Effector CD8-positive, alpha-beta T cell (primary cell): ENCODE measurements at regions not wholly inside any gene's neighbourhood (a gene's known extent, or its start where the extent isn't known, plus 50 kb on each side); places are given as distances from the start of the nearest gene placed in this dataset.

Experiments used
- DNase-seq: peaks from one replicate; lab custom pipeline; 2025; lab: John Stamatoyannopoulos, UW

DNA sequence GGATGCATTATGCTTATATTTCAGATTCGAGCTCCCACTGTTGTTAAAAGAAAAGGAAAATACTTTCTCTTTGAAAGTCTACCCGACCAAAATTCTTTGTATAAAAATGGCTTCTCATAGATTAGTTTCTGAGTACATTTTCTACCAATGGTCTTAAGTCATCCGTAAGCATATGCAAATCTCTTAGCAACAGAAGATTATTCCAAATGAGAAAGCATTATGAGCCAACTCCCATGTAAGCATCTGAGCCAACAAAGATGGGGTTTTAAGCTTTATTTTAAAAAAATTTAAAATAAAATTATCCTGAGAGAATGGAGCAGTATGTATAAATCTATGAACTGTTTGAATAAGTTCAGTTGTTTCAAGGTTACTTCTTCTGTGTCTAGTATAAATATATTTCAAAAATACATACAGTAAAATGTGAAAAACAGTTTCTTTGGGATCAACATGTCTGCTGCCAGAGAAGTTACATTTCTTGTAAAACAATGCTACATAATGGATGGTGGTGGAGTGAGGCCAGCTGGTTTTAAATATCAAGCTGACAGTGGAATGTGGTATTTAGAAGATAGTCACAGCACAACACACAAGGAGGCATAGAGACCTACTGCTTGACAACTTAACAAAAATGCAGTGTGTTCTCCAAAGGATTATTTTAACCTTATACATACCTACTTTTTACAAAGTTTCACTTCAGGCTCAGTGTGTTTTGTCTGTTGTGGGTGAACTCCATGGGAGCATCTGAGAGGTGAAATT is 199.5 kb upstream of the DIPK2B start:
- DNase-seq = no peak

DNA sequence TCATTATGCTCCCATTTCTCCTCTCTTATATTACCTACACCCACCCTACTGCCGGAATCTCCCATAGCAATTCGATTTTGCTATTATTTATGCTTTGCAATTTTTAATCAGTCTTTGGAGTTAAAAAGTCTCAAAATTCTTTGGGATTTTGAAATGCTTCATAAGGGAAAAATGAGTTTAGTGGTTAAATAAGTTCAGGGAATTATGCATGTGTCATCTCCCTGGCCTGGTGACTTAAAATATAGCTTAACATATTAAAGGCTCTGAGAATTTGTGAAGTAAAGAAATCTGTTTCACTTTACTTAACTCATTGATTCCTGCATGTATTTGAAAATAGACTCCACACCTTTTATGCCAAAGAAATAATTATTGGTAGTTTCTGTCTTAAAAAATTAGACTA is 185.1 kb upstream of the DIPK2B start:
- DNase-seq = no peak

DNA sequence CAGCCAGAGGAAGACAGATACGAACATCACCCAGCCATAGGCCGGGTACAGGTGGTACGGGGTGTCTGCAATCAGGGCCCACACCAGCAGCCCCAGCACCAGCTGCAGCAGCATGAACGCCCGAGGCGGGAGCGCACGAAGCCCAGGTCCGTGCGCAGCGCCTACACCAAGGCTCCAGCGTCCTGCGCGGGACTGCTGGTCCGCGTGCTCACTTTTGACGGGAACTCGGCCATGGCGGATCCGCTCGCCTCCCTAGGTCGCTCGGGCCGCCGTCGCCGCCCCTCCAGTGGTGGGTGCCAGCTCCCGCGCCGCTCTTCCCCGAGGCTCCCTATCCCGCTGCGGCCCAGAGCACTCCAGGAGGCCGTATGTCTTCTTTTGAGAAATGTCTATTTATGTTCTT is 181.2 kb upstream of the DIPK2B start:
- no peak for DNase-seq

DNA sequence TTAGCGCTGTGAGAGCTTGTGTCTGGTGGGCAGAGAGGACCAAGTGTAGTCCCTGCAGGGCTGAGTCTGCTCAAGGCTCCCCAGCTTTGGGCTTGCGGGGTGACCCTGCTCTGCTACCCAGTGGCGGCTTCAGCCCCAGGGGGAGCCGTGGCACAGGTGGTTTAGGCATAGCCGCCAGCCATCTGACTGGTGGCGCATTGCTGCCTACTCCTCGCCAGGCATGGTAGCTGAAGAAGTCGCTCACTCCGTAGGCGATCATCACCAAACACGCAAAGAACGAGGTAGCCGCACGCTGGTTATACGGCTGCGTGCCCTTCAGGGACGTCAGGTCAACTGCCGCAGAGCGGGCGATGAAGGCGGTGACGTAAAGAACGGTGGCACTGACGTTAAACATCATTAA is 180.7 kb upstream of the DIPK2B start:
- DNase-seq = no peak

DNA sequence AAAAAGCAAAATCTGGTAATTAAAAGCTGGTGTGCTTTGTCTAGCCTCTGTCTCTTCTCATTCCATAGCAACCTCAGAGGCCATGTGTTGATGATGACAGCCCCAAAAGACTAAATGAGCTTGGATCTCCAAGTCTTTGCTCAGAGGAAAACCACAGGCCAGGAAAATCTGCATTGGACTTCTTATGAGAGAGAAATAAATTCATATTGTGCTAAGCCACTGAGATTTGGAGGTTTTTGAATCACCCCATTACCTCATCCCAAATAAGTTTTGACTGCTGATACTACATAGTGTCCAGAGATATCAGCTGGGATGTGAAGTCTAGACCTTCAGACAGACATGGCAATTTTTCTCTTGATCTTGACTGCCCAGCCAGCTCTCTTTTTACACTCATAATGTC is 178.6 kb upstream of the DIPK2B start:
- DNase-seq = no peak

DNA sequence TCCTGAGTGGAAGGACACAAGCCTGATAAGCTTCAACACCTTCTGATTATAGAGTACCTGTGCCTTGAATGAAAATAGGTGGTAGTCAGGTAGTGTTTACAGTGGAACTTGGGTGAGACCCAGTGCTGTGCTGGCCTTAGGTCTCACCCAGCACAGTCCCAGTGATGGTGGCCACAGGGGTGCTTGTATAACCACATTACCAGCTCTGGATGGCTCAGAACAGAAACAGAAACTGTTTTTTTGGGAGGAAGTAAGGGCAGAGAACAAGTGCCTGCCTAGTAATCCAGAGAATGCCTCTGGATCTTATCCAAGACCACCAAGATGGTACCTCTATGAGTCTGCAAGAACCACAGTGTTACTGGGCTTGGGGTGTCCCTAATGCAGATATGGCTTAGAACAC is 171.5 kb upstream of the DIPK2B start:
- no peak for DNase-seq

DNA sequence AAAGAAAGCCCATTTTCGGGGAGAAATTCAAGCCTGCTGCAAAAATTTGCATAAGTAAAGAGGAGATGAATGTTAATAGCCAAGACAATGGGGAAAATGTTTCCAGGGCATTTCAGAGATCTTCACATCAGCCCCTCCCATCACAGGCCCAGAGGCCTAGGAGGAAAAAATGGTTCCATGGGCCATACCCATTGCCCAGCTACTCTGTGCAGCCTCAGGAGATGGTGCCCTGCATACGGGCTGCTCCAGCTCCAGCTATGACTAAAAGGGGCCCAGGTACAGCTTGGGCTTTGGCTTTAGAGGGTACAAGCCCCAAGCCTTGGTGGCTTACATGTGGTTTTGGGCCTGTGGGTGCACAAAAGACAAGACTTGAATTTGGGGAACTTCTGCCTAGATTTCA is 168.0 kb upstream of the DIPK2B start:
- DNase-seq = no peak

DNA sequence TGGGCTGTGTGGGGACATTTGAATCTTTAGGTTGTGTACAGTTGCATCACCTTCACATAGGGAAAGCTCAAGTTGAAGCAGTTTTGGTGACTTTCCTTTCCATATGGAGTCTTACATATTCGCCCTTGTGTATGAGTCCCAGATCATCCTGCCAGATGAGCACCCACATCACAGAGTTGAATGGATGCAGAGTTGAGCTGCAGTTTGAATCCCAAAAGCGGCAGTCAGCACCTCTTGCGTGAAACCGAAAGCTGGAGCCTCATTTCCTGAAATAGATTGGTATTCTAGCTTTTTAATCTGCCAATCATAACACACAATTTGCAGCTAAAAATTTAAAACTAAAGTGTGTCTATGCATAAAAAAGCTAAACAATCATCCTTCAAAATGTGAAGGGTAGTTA is 162.9 kb upstream of the DIPK2B start:
- DNase-seq = no peak

DNA sequence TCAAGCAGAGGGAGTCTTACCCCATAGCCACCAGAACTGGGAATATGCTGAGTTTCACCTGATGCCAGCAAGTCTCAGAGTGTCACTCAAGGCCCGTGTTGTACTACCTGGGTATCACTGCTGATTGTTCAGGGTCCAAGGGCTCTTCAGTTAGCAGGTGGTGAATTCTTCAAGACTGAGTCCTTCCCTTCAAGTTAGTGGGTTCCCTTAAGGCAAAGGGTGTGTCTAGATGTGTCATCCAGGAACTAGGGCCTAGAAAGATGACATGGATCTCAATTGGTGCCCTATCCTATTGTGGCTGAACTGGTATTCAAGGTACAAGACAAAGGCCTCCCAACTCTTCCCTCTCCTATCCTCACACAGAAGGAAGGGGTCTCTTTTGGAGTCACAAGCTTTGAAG is 159.9 kb upstream of the DIPK2B start:
- no peak for DNase-seq

DNA sequence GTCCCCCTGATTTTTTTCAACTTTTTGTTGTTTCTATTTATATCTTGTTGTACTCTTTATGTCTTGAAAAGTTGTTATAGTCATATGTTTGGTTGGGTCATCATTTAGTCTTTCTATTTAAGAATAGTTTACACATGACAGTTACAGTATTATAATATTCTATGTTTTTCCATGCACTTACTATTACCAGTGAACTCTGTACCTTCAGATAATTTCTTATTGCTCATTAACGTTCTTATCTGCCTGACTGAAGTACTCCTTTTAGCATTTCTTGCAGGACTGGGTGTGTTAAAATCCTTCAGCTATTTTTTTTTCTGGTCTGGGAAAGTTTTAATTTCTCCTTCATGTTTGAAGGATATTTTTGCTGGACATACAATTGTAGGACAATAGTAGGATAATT is 157.7 kb upstream of the DIPK2B start:
- DNase-seq = no peak

DNA sequence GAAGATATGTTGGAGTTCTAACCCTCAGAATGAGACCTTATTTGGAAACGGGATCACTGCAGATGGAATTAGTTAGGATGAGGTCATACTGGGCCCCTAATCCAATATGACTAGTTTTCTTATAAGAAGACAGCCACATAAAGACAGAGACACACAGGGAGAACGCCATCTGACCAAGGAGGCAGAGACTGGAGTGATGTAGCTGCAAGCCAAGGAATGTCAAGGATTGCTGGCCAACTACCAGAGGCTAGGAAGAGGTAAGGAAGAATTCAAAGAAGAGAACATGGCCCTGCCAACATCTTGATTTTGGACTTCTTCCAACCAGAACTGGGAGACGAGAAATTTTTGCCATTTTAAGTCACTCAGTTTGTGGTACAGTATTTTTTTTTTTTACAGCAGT is 152.8 kb upstream of the DIPK2B start:
- DNase-seq = no peak

DNA sequence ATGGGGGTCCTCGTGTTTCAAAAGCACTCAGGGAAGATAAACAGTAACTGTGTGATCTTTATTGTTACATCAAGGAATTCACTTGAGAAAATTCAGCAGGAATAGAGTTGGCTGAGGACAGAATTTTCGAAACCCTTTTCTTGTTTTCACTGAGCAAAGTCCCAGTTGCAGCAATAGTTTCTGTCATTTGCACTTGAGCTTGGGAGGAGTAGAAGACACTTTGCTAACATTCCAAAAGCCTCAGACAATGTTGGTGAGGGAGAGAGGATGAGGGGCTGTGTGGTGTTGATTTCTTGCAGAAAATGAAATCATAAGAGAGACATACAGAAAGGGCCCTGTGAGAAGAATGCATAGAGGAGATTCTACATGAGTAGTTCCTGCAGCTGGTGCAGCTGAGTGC is 151.9 kb upstream of the DIPK2B start:
- DNase-seq = no peak

DNA sequence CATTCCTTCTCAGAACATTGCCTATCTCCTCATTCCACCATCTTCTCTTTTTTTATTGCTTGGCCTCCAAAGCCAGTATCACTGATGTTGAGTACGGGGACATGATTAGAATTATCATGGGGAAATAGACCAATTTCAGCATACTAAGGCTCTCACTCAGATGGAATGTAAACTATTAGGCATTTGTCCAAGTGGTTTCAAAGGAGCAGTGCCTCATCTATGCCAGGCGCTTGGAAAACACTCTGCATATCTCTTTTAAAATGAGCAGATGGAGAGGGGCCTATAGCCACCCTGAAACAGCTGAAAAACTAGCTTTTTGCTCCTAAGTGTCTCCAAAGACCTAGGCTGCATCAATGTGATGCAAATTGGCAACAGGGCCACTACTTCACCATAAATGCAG is 150.8 kb upstream of the DIPK2B start:
- DNase-seq = no peak

DNA sequence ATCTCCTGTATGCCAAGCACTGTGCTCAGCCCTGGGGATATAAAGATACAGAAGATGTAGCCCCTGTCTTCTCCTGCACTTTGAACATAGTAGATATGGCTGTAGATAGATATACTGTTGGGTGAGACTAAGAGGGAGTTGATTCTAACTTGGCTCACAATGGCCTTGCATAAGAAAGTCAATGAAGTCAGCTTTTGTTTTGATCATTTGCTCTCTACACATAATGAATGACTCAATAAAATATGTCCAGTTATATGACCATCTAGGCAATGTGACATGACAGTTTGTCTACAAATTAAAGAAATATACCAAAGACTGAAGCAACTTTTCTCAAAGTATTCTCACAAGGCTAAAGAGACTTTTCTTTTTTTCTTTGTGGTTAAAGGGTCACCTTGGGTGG is 147.6 kb upstream of the DIPK2B start:
- no peak for DNase-seq

DNA sequence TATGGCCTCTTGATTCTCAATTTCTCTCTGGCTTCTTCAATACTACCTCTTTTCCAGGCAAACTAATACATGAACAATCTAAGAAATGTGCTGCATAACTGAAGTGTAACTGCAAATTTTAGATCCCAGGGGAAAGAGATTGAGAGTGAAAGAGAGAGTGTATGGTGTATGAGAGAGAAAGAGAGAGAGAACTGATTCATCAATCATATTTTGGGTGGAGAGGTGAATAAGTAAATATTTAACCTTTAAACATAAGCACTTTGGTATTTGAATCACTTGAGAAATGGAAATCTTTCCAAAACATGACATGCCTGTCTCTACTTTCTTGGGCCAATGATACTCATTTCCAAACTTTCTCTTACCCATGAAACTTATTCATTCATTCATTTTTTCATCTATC is 147.2 kb upstream of the DIPK2B start:
- DNase-seq = no peak

DNA sequence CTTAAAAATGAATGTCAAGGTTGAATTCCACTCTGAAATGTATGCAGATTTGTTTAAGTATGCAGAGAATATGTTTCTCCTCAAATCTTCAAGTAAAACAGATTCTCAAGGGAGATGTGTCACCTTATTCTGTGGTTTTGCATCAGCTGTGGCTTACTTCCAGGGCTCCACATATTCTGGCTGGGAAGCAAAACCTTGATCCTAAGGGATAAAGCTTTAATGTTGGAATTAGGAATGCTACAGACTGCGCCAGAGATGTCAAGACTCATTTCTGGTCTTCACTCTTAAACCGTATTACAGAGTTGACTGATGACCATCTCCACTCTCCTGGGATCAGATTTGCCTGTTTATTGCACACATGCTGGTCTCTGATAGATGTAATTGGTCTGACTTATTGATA is 143.9 kb upstream of the DIPK2B start:
- DNase-seq = no peak

DNA sequence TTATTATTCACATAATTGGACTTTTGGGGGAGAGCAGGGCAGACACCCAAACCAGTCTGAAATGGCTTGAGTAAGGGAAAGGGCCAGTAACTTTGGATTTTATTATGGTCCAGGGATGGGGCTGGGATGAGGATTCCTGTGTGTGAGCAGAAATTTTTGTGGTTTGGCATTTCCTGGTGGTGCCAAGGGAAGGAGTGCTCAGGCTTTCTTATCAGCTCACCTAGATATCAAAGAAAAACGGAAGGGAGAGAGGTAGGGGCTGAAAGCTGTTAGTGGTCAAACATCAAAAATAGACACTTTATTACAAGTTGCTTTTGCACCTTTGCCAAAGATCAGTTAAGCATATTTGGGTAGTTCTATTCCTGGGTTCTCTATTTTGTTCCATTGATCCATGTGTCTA is 128.5 kb upstream of the DIPK2B start:
- no peak for DNase-seq

DNA sequence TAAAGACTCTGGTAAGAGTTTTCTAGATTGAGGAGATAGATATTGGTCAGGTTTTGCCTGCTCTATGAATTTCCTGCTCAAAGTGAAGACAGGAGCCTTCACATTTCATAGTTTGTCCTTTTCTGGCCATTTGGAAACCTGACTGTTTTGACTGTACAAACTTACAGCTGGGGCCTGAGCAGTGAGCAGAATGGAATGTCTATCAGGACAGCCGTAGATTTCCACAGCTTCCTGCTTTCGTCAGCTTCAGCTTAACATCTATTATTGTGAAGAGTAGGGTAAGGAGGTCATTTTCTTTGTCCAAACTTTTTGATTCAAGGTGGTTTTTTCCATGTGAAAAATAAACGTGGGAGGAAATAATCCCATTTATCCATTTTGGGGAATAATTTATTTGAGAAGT is 124.3 kb upstream of the DIPK2B start:
- DNase-seq = no peak

DNA sequence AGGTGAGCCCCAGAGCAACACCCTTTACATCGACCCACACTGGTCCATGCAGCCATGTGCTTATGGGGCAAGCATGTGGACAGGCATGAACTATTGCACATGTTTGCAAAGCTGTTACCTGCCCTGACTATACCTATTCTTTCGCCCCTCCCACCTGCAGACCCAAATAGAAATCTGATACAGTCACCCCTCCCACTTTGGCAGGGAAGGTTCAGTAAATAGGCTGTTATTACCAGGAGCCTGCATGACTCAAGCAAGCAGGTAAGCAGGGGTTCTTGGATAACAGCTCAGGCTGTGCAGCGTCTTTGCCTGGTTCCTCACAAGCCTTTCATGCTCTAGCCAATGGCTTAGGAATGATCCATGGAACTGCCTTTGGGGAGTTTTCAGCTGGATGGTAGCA is 122.7 kb upstream of the DIPK2B start:
- no peak for DNase-seq

DNA sequence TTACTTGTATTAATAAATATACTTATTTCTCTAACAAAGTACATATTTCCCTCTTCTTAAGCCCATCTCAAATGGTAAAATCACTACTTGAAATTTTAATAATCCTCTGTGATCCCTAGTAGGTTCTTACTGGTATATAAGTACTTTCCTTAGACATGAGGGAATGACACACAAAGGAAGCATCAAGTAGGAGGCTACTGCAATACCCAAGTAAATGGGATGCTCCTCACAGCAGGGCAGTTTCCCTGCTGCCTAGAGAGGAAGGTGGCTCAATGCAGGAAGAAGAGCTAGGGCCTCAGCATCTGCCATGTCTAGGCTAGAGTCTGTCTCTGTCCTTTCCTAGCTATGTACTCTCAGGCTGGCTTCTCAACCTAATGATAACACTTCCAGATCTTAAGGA is 122.1 kb upstream of the DIPK2B start:
- DNase-seq = no peak

DNA sequence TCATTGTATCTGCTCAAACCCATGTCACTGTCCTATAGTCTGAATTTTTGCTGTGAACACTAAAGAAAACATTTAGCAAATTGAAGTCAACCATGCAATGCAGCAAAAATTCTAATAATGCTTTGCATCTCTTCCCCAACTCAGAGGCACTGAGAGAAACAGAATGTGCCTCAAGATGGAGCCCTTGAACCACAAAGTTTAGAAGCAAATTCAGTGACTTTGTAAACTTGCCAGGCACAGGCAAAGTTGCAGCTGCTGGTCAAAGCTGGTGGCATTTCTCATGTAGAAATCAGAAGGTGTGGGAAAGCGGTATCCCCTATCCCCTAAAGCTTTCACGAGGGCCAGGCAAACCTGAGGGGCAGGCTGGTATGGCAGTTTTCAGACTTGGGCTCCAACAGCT is 121.7 kb upstream of the DIPK2B start:
- no peak for DNase-seq

DNA sequence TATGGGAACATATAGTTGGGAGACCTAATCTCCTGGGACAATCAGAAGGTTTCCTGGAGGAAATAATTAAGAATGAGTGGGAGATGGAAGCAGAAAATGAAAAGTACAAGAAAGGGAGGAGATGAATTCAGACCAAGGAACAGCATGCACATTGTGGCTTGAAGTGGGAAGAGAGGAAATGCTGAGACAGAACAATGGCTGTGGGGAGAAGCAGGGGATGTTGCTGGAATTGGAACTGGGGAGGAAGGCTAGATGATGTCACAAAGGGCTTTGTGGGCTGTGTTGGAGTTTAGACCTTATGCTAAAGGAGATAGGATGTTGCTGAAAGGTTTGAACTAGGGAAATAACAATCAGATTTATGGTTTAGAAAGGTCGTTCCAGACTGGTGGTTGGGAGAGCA is 119.5 kb upstream of the DIPK2B start:
- DNase-seq = no peak

DNA sequence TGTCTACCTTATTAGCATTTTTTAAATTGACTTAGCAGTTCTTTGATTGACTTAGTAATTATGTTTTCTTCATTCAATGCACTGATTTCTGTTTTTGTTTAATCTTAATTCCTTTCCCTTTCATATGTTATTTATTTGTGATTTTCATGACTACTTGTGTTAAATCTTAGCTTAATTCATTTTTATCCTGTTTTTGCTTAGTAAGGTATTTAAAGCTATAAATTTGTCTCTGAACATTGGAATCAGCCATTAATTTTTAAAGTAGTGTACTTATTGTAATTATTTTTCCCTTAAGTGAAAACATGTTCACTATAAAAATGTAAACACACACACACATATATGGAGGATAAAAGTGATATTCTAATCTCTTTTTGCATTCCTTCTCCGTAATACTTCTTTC is 109.1 kb upstream of the DIPK2B start:
- no peak for DNase-seq

DNA sequence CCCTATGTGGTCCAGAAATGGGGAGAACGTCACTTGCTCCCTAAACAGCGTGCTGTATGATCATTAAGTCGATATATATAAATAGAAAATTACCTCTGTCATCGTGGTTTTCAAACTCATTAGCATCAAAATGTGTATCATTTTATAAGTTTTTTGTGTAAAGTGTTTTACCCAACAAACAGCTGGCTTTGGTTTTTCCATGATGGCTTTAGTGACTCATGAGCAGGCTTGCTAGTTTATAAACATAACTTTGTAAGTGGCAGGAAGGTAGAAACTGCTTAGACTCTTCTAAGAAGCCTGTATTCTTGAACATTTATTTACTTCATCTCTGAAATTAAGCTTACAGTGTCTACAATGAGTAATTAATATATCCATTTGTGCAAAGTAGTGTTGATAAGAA is 108.4 kb upstream of the DIPK2B start:
- no peak for DNase-seq

DNA sequence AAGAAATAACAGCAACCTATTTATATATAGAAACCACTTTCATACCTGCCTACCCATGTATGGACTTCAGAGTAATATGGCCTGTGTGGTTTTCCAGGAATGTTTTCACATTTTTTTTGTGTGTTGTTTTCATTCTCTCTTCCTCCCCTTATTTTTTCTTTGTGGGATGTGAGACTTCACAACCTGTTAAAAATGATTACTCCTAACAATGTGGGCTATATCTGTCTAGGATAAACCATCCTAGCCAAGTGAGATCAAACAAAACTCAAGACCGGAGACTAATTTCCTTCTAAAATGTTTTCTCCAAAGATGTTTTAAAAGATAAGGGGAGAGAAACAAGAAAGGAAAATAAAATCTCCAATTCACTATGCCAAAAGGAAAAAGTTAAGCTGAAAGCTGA is 106.1 kb upstream of the DIPK2B start:
- DNase-seq = no peak
